T-helper 1 cell (primary cell): ENCODE measurements at regions not wholly inside any gene's neighbourhood (a gene's known extent, or its start where the extent isn't known, plus 50 kb on each side); places are given as distances from the start of the nearest gene placed in this dataset.
"Not testable (repeated sequence)": the region's sequence is repeated elsewhere in the genome, so short reads cannot be mapped to it uniquely, and the experiment has no call there.

ENCODE experiments used
- DNase-seq, 5 donors: peaks; one replicate each; pipeline ENCODE4 v3.0.0-alpha.2; 2012 to 2020

GRCh38 chr4:132557660-132558059 lies 591.4 kb upstream of the PCDH10 start:
- DNase-seq, result no peak

DNA sequence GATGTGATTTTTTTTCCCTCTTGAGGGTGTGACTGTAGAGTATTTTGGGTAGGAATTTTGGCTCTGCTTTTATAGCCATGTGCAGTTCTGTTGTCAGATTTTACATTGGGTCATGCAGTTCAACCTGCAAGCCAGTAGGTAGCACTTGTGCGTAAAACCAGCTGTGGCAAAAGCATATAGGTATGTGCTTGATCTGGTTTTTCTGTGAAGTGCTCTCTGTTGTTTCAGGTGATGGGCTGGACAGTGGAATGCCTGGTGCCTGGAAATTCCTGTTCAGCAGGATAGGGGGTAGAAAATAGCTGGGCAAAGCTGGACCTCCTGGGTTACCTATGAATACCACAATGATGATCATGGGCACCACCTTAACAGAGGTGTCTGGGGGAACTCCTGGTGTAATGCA lies 584.2 kb upstream of the PCDH10 start:
- DNase-seq, result no peak

DNA sequence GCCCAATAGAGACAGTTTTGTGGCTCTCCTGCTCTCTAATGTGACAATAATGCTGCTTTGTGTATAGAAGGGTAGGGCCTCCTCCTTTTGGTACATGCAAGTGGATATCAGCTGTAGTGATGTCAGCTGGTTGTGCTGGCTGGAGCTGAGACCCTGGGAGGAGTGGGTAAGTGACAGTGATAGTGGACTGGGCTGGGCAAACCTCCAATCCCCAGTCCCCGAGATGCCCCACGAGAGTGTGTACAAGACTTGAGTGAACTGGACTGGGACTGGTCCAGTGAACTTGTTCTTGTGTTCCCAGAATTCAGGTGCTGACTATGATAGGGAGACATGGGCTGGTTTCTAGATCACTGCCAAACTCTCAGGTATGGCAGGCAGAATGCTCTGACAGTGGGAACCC lies 583.6 kb upstream of the PCDH10 start:
- DNase-seq, result no peak

DNA sequence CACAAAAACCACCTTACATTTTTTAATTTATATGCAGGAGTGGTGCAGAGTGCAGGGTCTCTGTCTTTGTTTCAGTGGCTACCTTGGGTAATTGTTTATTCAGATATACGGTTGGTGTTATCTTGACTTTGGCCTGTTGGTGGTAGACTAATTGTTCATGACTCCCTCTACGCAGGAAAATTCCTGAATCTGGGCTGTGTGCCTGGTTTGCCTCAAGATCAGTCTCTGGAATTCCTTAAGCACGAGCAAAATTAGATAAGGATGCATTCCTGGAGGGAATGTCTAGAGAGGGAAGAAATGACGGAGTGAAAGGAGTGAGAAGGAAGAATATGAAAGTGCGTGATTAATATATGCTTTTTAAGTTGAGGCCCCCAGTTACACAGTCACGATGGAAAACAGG lies 576.9 kb upstream of the PCDH10 start:
- no peak for DNase-seq

DNA sequence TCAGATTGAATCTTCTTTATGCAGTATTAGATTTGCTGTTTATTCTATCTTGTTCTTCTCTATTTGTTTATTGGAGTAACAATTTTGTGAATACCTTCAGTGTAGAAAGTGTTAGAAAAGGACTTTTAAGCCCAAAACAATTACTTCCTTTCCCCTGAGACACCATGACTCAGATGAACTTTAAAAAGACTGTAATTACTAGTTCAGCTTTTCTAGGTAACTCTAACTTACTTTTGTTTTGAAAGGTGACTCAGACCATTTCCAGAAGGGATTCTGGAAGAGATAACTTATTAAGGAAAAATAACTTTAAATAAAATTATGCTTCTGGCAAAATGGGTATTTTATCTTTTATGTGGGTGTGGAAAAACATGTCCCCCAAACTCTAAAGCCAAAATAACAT lies 561.5 kb upstream of the PCDH10 start:
- no peak for DNase-seq

DNA sequence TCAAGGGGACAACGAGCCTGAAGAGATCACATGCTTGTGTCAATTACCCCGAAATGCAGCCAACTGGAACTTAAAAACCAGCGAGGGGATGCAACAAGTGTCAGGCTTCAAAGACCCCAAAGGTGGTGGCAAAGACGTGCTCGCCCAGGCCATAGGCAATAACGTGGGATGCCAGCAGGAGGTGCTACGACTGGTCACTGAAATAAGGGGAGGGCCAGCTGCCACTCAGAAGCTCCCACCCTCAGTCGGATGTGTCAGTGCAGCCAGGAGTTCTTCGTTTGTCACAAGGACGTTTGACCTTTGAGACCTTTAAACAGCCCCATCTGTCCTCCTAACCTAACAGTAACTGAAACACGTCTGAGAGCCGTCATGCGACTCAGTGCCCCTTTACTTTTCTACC lies 556.8 kb upstream of the PCDH10 start:
- no peak for DNase-seq

GRCh38 chr4:132592850-132593249 lies 556.2 kb upstream of the PCDH10 start:
- no peak for DNase-seq

DNA sequence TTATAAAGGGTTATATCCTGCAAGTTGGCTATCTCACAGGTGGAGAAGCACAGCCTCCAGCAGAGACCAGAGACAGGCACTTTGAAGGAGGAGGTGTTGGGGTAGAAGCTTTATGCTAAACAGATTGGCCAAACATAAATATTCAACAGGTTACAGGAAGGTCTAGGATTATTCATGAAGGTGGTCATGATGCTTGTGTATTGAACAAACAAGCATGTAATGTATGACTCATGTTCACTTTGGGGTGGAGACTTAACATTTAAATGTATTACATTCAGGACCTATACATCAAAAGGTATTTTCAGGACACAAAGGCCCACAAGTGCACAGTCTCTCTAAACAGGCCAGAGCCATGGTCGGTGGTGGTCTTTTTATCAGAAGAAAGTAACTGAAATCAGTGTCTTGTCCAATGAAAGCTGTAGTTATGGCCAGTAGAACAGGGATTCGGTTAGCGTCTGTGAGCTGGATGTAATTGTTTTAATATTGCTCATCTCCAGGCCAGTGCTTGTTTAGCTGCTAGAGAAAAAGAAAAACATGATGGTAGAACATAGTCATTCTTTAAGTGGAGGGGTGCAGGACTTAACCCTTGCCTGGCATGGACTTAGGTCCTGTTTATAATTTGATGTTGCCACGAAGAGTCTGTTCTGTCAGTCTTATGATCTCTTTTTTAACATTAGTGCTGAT lies 555.2 kb upstream of the PCDH10 start:
- DNase-seq, result no peak

GRCh38 chr4:132596186-132596585 lies 552.9 kb upstream of the PCDH10 start:
- no peak for DNase-seq

DNA sequence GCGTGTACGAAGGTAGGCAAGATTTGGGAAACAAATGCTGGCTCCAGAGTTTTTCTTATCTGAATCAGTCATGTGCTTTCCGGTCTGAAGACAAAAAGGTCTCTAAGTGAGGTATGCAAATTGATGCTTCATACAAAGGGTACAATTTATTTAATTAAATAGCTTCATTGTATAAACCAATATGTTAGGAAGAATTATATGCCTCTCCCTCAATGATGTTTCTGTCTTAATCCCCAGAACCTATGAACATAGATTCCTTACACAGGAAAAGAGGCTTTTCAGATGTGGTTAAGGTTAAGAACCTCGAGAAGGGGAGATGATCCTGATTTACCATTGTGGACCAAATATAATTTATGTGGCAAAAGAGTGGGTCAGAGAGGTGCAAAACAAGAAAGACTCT lies 543.5 kb upstream of the PCDH10 start:
- no peak for DNase-seq

DNA sequence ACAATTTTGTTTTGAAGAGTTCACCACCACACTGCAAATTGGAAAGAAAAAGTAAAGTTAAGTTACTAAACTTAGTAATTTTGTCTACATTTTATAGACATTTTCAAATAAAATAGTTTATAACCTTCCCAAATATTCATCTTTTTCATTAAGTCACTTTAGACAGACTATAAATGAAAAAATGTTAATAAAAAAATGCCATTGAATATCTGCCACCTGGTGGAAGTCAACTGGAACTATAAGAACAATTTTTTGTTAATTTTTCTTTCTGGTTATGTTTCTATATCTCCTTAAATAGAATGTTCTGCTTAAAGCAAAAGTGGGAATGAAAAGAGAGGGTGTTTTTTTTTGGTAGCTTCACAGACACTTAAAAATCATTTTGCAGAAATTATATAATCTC lies 534.4 kb upstream of the PCDH10 start:
- DNase-seq, result no peak

DNA sequence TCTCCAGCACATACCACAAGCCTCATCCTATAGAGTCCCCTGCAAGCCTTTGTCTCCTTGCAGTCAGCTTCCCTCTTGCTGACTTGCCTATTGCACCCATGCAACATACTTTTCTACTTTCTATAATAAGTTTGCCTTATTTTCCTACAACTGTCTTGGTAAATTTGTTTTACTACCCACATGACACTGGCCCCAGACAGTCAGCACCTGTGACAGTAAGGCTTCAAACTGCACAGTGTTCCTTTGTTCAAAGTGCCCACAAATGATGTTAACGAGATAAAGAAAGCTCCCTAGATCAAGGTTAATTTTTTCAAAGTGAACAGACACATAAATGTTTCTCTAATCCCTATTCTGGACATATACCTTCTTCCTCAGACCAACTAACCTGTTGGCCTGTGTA lies 529.1 kb upstream of the PCDH10 start:
- DNase-seq, result no peak

DNA sequence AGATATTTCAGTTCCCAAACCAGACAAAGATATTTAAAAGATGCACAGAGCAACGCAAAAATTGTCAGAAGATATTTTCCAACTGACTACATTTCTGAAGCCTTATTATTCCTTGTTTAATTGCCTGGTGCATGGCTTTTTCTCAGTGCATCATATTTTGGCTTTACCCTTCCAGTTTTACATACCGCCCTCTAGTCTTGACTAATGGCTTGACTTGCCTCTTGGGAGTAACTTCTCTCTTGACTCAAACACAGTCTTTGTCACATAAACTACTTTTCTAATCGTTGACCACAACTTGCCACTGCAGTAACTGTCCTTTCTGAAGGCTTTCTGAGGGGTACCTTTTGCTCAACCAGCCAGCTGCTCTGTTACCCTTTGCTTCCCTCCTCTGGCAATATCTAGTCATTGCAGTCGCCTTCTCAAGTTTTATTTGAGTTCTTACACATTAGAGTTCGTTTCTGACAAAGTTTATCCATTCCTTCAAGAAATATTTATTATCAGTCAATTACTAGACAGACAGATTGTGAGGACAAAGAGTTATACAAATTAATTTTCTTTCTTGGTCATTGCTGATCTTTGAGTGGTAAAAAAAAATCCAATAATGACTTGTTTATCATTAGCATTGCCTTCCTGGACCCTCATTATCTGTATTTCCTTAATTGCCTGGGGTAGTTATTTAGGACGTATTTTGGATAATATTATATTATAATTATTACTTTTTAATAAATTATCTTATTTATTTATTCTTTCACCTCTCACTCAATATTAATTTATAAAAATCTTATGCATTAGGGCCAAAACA lies 506.9 kb upstream of the PCDH10 start:
- no peak for DNase-seq

DNA sequence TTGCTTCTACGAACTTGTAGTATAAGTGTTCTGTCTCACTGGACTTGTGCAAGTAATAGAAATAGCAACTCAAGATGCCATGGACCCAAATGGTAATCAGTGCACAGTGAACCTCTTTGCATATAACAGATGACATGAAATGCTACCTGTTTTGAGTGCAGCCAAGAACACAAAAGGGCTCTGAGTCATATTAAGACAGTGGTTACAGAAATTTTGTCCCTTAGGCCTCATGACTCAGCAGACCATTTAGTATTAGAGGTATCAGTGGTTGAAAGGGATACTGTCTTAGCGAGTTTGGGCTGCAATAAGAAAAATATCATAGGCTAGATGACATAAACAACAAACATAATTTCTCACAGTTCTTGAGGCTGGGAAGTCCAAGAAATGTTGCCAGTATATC lies 502.9 kb upstream of the PCDH10 start:
- DNase-seq, result no peak

GRCh38 chr4:132651196-132651595 lies 497.9 kb upstream of the PCDH10 start:
- no peak for DNase-seq

GRCh38 chr4:132660181-132660580 lies 488.9 kb upstream of the PCDH10 start:
- no peak for DNase-seq

DNA sequence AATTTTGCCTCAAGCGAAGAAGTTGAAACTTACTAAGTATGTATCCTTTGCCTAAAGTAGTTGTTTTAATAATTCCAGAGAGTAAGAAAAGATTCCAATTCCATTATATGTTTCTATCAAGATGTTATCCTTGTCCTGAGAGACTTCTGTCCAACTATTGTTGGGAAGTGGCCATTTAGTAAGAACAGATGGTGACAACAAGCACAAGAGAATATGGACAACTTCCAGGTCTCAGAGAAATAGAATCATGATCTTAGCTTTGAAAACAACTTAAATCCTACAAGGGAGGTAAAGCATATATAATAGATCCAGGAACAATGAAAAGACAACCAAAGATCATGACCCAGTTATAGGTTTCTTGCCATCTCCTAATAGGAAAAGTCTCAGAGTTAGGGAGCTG lies 486.6 kb upstream of the PCDH10 start:
- no peak for DNase-seq

DNA sequence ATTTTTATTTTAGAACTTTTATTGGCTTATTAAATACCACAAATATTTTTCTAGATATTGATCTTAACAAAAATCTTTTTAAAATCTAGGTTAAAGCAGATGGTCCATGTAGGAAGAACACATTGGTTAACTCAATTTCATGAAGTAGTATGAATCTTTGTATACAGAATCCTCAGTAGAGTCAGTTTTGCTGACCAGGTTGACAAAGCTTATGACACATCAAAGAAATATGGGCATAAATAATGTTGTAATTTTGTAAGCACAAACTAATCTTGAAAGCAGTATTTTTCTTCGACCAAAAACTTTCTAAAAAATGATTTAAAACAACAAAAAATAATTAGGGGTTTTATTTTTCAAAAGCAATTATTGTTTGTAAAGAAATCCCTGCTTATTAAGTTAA lies 479.3 kb upstream of the PCDH10 start:
- DNase-seq, result no peak

- no peak for DNase-seq
Measured at GRCh38 chr4:132670557-132670956, 478.5 kb upstream of the PCDH10 start.

DNA sequence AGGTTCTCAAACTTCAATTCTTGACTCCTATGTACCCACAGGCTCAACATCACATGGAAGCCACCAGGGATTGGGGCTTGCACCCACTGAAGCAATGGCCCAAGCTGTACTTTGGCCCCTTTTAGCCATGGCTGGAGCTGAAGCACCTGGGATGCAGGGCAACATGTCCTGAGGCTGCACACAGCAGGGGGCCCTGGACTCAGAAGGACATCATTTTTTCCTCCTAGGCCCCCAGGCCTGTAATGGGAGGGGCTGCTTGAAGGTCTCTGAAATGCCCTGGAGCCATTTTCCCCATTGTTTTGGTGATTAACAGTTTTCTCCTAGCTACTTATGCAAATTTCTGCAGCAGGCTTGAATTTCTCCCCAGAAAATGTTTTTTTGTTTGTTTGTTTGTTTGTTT lies 465.1 kb upstream of the PCDH10 start:
- DNase-seq, result no peak

DNA sequence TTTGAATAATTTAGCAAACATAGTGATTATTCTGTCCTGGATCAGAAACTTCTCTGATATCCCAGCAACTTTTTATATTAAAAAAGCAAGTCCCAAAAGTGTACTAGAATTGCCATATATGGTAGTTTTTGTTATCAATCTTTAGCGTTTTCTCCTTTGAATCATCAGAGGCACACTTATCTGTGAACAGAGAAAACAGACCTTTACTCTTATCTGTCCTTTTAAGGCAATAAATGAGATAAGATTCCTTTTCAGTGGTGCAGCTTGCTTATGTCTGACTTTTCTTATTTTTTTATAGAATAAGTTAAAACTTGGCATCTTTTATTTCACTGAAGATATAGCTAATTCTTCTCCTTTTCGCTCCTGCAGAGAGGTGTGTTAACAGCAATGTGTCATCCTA lies 458.1 kb upstream of the PCDH10 start:
- DNase-seq, result no peak

DNA sequence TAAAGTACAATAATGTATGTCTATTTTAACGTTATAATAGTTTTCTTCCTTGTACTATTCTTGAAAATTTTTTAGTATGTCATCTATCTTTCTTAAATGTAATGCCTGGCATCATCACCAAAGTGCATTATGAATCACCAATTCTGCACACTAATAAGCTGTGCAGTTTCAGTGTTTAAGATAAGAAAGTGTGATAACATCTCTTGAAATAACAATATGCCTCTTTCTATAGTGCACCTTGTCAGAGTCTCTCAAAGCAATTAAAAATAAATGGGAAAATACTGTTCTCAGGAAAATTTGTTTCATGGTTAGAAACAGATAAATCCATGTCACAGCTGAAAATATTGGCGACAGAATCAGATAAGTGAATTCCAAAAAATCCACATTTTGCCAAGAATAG lies 457.4 kb upstream of the PCDH10 start:
- DNase-seq, result no peak

DNA sequence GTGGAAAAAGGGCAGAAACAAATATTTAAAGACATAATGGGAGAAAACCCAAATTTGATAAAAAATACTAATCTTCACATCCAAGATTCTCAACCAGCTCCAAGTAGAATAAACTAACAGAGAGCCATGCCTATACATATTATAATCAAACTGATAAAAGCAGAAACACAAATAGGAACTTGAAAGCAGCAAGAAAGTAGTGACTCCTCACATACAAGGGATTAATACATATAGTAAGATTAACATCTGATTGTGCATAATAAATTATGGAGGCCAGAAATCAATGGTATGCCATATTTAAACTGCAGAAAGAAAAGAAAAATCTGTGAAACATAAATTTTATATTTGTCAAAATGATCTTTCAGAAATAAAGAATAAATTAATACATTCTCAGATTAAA lies 454.3 kb upstream of the PCDH10 start:
- DNase-seq, result no peak

- DNase-seq, result not testable (repeated sequence)
Measured at GRCh38 chr4:132697505-132697904, 451.6 kb upstream of the PCDH10 start.

DNA sequence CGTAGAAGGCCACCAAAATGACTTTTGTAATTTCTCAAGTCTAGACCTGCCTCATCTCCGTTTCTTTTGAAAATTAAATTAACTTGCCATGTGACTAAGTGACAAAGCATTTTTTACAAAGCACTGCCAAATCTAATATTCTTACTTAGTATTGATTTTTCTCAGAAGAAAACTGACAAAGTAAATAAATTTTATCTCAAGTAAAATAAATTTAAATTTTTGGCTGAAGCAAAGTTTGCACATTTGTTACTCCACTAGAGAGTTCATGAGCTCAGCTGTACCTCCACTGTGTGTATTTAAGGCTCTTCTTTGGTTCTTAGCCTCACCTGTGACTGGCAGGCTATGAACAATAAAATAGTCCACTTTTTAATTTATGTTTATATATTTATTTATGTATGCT lies 441.1 kb upstream of the PCDH10 start:
- no peak for DNase-seq
